ENCODE measurements at regions not wholly inside any gene's neighbourhood (a gene's known extent, or its start where the extent isn't known, plus 50 kb on each side); places are given as distances from the start of the nearest gene placed in this dataset.

GRCh38 chr2:16072638-16073290 is 132.4 kb downstream of the MYCN start:
- no peak for ATAC-seq (ENCODE audit: low read depth)
- Histone ChIP-seq H3K27me3 (ENCODE audit: insufficient read depth, poor library complexity, severe bottlenecking) (no peaks in the 10 kb centered on the region), H3K36me3 (ENCODE audit: low read depth) (no peaks in the 10 kb centered on the region), H3K4me3 (ENCODE audit: severe bottlenecking) (no peak overlapping the region), H3K27ac (ENCODE audit: poor library complexity, severe bottlenecking) (no peak overlapping the region), H3K9me3 (ENCODE audit: severe bottlenecking) (no peaks in the 10 kb centered on the region), H3K4me1 (ENCODE audit: insufficient read depth, poor library complexity, severe bottlenecking) (no peaks in the 10 kb centered on the region)
- DNase-seq (ENCODE audit: low spot score): no peak
- no peak for TF ChIP-seq CTCF (IDR thresholded peaks at IDR 0.05; ENCODE audit: poor library complexity, severe bottlenecking)

DNA sequence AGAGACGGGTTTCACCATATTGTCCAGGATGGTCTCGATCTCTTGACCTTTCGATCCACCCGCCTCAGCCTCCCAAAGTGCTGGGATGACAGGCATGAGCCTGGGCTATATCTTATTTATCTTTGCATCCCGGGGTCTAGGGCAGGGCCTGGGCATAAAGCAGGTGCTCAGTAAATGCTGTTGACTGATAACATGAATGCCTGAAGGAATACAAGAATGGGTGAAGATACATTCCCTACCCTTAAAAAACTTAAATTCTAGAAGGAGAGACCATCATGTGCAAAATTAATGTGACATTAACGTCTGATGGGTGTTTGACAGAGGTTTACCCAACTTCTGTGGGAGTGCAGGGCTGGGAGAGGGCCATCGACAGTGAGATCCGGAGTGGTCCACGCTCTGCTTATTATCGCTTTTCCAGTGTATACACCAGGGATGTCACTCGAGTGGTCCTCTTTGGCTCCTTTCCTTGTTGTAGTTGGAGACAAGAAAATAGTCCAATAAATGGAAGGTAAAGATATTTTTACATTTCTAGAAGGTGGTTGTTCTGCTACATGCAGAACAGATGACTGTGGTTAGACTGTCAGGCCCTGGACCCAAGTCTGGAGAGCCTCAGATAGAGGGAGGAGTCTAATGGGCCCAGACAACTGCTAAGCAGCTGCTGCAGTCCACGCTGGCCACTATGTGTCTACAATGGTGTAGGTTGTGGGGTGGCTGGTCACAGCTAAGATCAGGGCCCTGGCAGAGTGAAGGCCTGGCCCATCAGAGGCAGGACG is 131.7 kb downstream of the MYCN start:
- H3K9me3 ChIP-seq (ENCODE audit: severe bottlenecking): no peaks in the 10 kb centered on the region
- TF ChIP-seq CTCF (IDR thresholded peaks at IDR 0.05; ENCODE audit: poor library complexity, severe bottlenecking): no peak
- no peak for ATAC-seq (ENCODE audit: low read depth)

DNA sequence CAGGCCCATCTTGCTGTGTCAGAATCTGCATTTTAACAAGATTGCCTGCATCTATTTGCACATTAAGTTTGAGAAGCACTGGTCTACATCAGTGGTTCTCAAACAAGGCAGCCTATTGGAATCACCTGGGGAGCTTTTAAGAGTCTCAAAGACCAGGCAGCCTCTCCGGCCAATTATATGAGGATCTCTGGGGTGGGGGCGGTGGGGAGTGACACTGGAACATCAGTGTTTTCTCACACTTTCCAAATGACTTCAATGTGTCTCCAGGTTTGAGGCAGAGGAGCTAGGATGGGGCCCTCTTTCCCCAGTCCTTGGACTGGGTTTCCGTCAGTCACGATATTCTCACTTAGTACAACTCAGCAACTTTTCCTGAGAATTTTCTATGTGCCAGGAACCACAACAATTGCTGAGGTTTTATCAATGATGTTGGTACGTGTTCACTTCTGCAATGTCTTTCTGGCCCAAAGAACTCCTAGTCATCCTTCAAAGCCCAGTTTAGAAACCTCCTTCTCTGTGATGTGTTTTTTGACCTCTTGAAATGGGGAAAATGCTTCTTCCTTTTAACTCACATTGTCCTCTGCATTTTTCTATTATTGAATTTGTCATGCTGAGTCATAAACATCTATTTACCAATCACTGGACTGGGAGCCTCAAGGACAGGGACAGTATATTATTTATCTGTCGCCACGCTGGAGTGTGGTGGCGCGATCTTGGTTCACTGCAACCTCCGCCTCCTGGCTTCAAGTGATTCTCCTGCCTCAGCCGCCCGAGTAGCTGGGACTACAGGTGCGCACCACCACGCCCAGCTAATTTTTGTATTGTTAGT is 130.9 kb downstream of the MYCN start:
- no peak overlapping the region for H3K27ac ChIP-seq (ENCODE audit: poor library complexity, severe bottlenecking)
- no peaks in the 10 kb centered on the region for H3K36me3 ChIP-seq (ENCODE audit: low read depth)
- no peaks in the 10 kb centered on the region for H3K4me1 ChIP-seq (ENCODE audit: insufficient read depth, poor library complexity, severe bottlenecking)
- DNase-seq (ENCODE audit: low spot score) (no peak), ATAC-seq (ENCODE audit: low read depth) (no peak)
- no peak overlapping the region for H3K4me3 ChIP-seq (ENCODE audit: severe bottlenecking)
- no peaks in the 10 kb centered on the region for H3K9me3 ChIP-seq (ENCODE audit: severe bottlenecking)
- H3K27me3 ChIP-seq (ENCODE audit: insufficient read depth, poor library complexity, severe bottlenecking): no peaks in the 10 kb centered on the region
- TF ChIP-seq CTCF (IDR thresholded peaks at IDR 0.05; ENCODE audit: poor library complexity, severe bottlenecking): no peak

More for the DNA sequence above, 131.7 kb downstream of the MYCN start:
- Histone ChIP-seq H3K4me3 (ENCODE audit: severe bottlenecking) (no peak overlapping the region), H3K27ac (ENCODE audit: poor library complexity, severe bottlenecking) (no peak overlapping the region), H3K36me3 (ENCODE audit: low read depth) (no peaks in the 10 kb centered on the region), H3K27me3 (ENCODE audit: insufficient read depth, poor library complexity, severe bottlenecking) (no peaks in the 10 kb centered on the region), H3K4me1 (ENCODE audit: insufficient read depth, poor library complexity, severe bottlenecking) (no peaks in the 10 kb centered on the region)
- DNase-seq (ENCODE audit: low spot score): no peak

DNA sequence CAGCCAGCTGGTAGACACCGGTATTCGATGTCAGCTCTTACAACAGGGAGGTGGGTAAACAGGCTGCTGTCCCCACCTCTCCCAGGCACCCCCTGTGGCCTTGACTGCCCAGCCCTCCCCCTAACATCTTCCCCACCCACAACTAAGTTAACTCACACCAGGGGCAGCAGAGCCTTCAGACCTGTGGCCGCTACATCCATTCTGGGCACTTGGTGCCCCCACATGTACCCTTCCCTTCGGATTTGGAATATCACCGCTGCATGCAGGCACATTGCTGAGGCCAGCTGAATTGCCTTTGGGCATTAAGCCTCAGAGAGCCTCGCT is 130.3 kb downstream of the MYCN start:
- no peaks in the 10 kb centered on the region for H3K9me3 ChIP-seq (ENCODE audit: severe bottlenecking)
- no peak overlapping the region for H3K4me3 ChIP-seq (ENCODE audit: severe bottlenecking)
- H3K27ac ChIP-seq (ENCODE audit: poor library complexity, severe bottlenecking): no peak overlapping the region
- H3K4me1 ChIP-seq (ENCODE audit: insufficient read depth, poor library complexity, severe bottlenecking): no peaks in the 10 kb centered on the region
- TF ChIP-seq CTCF (IDR thresholded peaks at IDR 0.05; ENCODE audit: poor library complexity, severe bottlenecking): no peak
- H3K27me3 ChIP-seq (ENCODE audit: insufficient read depth, poor library complexity, severe bottlenecking): no peaks in the 10 kb centered on the region
- DNase-seq (ENCODE audit: low spot score): no peak
- no peak for ATAC-seq (ENCODE audit: low read depth)
- no peaks in the 10 kb centered on the region for H3K36me3 ChIP-seq (ENCODE audit: low read depth)

Data from RWPE2 (cell line).